Fibroblast of skin of back (primary cell): ENCODE measurements at regions not wholly inside any gene's neighbourhood (a gene's known extent, or its start where the extent isn't known, plus 50 kb on each side); places are given as distances from the start of the nearest gene placed in this dataset.
"Not testable (repeated sequence)": the region's sequence is repeated elsewhere in the genome, so short reads cannot be mapped to it uniquely, and the experiment has no call there.

ENCODE experiments used
- DNase-seq: peaks from one replicate; pipeline ENCODE4 v3.0.0-alpha.2; 2013

GRCh38 chr16:13809765-13810164 lies 110.2 kb upstream of the ERCC4 start:
- DNase-seq: no peak

GRCh38 chr16:13811834-13812233 lies 108.1 kb upstream of the ERCC4 start:
- DNase-seq: no peak

DNA sequence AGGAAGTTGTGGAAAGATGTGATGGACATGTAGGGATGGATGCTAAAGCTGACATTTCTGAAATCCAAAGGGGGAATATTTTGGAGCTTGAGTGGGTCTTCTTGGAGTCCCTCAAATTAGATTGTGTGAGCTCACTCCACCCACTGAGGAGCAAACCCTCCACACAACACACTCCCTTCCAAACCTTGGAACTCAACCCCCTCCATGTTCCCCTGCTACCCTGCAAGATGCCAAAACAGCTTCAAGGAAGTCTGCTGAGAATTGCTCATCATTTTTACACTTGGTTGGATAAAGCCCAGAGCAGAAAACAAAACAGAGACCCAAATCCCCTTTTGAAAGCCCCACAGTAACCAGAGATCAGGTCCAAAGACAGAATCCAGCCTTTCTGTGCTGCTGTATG lies 103.3 kb upstream of the ERCC4 start:
- DNase-seq: no peak

DNA sequence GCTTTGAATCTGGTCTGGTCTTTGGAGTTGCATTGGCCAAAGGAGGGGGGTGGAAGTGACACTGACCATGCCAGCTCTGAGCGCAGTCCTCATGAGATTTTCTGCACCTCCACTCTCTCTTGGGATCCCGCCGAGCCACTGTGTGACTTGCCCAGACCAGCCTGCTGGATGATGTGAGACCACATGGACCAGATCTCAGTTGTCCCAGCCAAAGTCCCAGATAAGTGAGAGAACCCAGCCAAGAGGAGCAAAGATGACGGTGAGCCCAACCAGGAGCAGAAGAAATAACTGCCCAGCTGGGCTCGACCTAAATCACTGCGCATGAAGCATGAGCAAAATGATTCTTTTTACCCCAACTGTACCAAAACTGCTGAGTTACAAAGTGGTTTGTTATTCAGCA lies 96.5 kb upstream of the ERCC4 start:
- DNase-seq: no peak

- DNase-seq: no peak
These were observed 90.2 kb upstream of the ERCC4 start for GRCh38 chr16:13829697-13830299.

DNA sequence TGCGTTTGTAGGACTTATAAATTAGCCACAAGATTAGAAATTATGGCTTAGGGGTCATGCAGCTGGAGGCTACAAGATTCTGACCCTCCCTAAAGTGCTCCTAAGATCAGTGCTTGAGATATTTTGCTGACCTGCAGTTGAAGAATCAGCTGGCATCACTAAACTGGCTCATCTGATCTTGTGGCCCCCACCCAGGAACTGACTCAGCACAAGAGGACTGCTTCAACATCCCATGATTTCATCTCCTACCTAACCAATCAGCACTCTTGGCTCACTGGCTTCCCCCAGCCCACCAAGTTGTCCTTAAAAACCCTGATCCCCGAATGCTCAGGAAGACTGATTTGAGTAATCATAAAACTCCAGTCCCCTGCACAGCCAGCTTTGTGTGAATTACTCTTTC lies 86.4 kb upstream of the ERCC4 start:
- DNase-seq: no peak

DNA sequence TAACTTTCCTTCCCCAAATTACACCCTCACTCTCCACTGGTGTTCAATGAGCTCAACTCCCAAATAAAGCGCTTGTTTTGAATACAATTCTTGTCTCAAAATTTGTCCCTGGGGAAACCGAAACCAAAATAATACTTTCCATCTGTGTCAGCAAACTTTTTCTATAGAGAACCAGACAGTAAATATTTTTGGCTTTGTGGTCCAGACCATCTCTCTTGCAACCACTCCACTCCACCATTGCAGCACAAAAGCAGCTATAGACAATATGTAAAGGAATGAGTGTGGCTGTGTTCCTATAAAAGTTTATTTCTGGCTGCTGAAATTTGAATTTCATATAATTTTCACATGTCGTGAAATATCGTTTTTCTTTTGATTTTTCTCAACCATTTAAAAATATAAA lies 84.6 kb upstream of the ERCC4 start:
- DNase-seq: peak; percentile 3

- DNase-seq: no peak
These were observed 83.8 kb upstream of the ERCC4 start for GRCh38 chr16:13835935-13836730.

- no peak for DNase-seq
These were observed 81.4 kb upstream of the ERCC4 start for GRCh38 chr16:13838401-13839190.

DNA sequence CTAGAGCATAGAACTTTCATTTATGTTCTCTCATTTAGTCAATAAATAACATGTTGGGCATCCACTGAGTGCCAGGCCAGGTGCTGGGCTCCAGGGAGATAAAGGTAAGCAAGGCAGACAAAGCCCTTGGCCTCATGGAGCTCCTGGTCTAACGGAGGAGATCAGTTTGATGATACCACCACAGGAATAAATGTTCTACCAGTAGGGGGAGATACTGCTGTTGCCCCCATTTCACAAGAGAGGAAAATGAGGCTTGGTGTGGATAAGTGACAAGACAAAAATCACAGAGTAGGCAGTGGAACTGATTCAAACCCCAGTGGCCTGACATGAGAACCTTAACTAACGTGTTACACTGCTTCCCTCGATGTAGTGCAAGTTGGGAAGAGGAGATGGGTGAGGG lies 80.4 kb upstream of the ERCC4 start:
- no peak for DNase-seq

- no peak for DNase-seq
These were observed 74.7 kb upstream of the ERCC4 start for GRCh38 chr16:13845232-13845631.

GRCh38 chr16:13848795-13849194 lies 71.2 kb upstream of the ERCC4 start:
- no peak for DNase-seq

GRCh38 chr16:13850173-13850572 lies 69.8 kb upstream of the ERCC4 start:
- DNase-seq: not testable (repeated sequence)

- no peak for DNase-seq
These were observed 67.1 kb upstream of the ERCC4 start for GRCh38 chr16:13852827-13853226.

DNA sequence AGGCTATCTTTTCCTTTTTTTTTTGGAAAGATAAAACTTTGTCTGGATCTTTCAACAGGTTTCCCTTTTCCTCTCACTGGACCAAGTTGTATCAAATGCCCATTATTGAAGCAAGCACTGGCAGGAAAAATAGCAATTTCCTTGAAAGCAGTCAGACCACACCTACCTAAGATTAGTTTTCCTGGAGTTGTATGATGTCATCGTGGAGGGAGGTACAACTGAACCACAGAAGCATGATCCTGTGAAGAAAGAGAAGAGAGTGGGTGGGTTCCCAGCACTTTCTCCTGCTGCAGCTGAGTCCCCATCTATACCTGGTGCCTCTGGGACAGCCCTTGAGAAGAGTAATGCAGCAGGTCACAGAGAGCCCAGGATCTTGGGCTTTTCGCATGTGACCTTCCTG lies 63.6 kb upstream of the ERCC4 start:
- DNase-seq: no peak

GRCh38 chr16:13856811-13857511 lies 63.0 kb upstream of the ERCC4 start:
- DNase-seq: no peak

DNA sequence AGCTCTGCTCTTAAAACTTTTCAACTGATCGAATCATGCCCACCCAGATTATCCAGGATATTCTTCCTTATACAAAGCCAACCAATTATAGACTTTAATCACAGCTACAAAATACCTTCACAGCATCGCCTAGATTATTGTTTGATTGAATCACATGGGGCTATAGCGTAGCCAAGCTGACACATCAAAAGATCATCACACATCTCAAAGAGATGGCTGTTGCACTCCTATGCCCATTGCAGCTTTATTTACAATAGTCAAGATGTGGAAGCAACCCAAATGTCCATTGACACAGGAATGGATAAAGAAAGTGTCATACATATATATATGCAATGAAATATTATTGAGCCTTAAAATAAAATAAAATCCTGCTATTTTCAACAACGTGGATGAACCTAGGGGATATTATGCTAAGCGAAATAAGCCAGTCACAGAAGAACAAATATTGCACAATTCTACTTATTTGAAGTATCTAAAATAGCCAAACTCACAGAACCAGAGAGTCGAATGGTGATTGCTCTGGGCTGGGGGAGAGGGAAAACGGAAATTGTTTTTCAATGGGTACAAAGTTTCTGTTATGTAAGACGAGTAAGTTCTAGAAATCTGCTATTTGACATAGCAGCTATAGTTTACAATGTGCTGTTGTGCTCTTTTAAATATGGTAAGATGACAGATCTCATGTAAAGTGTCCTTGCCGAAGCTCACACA lies 60.9 kb upstream of the ERCC4 start:
- DNase-seq: no peak

DNA sequence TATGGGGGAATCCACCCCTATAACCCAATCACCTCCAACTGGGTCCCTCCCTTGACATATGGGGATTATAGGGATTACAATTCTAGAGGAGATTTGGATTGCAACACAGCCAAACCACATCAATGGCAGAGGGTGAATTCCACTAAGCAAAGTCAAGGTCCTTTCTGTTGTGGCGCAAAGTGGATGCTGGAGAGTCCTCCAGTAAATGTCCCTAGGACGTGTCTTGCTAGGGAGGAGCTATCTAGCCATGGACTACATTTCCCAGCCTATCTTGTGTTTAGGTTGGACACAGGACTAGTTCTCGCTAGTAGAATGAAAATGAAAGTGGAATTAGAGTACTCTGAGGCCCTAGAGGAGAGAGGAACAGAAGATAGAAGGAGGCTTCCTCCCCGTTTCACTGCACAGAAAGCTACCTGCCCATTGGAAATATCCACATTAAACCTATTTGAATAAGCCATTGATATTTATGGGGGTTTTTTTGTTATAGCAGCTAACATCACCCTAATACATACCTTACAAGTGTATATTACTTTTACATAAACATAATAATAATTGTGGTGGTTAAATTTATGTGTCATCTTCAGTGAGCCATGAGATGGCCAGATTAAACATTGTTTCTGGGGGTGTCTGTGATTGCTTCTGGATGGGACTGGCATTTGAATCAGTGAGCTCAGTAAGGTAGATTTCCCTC lies 56.7 kb upstream of the ERCC4 start:
- no peak for DNase-seq

DNA sequence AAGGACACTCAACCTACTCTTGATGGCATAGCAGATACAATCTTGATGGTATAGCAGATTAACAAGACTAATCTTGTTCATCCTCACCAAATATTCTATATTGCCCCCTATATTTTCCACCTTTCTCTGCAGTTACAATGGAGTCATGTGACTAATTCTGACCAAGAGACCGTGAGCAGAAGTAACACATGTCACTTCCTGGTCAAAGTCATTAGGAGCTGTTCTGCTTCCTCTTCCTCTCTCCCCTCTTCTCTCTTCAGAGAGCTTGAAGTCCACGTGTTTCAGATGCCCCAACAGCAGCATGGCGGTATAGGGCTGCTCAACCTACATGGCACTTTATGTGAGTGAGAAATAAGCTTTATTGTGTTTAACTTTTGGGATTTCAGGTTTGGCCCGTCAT lies 55.3 kb upstream of the ERCC4 start:
- no peak for DNase-seq

DNA sequence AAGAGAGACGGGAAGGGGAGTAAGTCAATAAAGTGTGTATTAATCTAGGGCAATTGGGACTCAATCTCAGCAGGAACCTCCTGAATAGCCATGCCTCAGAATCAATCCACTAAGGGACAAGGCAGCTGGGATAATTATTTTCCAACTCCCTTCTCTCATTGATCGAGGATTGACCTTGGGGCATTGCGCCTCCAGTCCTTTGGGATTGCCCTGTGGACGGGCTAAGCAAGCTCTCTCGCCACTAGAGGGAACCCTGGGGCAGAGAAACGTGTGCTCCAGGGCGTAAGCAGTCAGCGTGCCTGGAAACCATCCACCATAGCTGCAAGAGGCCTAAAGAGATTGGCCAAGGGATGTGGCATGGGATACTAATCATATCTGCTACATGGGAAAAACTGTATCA lies 53.9 kb upstream of the ERCC4 start:
- peak; percentile 60 for DNase-seq
